ENCODE measurements at regions not wholly inside any gene's neighbourhood (a gene's known extent, or its start where the extent isn't known, plus 50 kb on each side); places are given as distances from the start of the nearest gene placed in this dataset.
A peak's percentile ranks its signal among the peaks of the same experiment; 100 is the strongest.
"Not testable (repeated sequence)": the region's sequence is repeated elsewhere in the genome, so short reads cannot be mapped to it uniquely, and the experiment has no call there.

GRCh38 chr1:851398-851797, 72.3 kb upstream of the SAMD11 start:
- peak; percentile 75 for ATAC-seq (ENCODE audit: low read depth)
- H3K18ac ChIP-seq (ENCODE audit: low read depth, low read length); H2BK20ac ChIP-seq (ENCODE audit: low read depth, low read length); POLR2A ChIA-PET (ENCODE audit: unreplicated experiment); H2AK9ac ChIP-seq (replicated peaks; ENCODE audit: low read depth, low read length, poor library complexity); H3K4me3 ChIP-seq (ENCODE audit: insufficient read depth, low read depth, low read length); in situ Hi-C loops (cut with MboI; ENCODE audit: low sequenced_read_pairs); H2BK15ac ChIP-seq (ENCODE audit: low read depth, low read length); H2BK120ac ChIP-seq (ENCODE audit: low read depth, low read length); BruUV-seq (replicated peaks); H4K20me1 ChIP-seq (ENCODE audit: insufficient read depth, low read length); H4K8ac ChIP-seq (ENCODE audit: low read depth in 2 of 2, low read length in 2 of 2); intact Hi-C loops (cut with micrococcal nuclease); H4K91ac ChIP-seq (ENCODE audit: insufficient read depth, low read depth, low read length); H3K27ac ChIP-seq (ENCODE audit: insufficient read depth, low read length); H2AFZ ChIP-seq (replicated peaks; ENCODE audit: low read length, poor library complexity); dilution Hi-C loops (cut with HindIII; ENCODE audit: low sequenced_read_pairs, unreplicated experiment); H3K36me3 ChIP-seq (ENCODE audit: control insufficient read depth, insufficient read depth, low read length); H3K23ac ChIP-seq (ENCODE audit: low read depth, low read length); H3K9me3 ChIP-seq (ENCODE audit: control insufficient read depth, insufficient read depth, low read length); H3K4me1 ChIP-seq (ENCODE audit: control insufficient read depth, insufficient read depth, low read length); H2AK5ac ChIP-seq (ENCODE audit: low read depth, low read length); H3K56ac ChIP-seq (ENCODE audit: extremely low read depth, insufficient read depth, low read length); H3K9ac ChIP-seq (ENCODE audit: low read depth, low read length); H3K14ac ChIP-seq (replicated peaks; ENCODE audit: low read depth, low read length); H3K4ac ChIP-seq (ENCODE audit: low read depth, low read length); CTCF ChIA-PET; H2BK5ac ChIP-seq (ENCODE audit: low read depth, low read length, poor library complexity, severe bottlenecking); H4K5ac ChIP-seq (ENCODE audit: low read depth, low read length); H3K79me1 ChIP-seq (ENCODE audit: low read depth in 1 of 2, low read length in 2 of 2); H3K27me3 ChIP-seq (ENCODE audit: control insufficient read depth, insufficient read depth, low read length): not testable (repeated sequence)
- H3K4me2 ChIP-seq (ENCODE audit: low read depth, low read length) = 0 out of 2 replicates have a peak overlapping the region, but pooled peaks have one; percentile 20
- TF ChIP-seq CEBPB (IDR thresholded peaks at IDR 0.05; ENCODE audit: low read depth, low read length) = peak; percentile 82
- no CpG with 5 or more reads among the region's 17 CpGs for WGBS, 2 experiments (ENCODE audit: extremely low coverage in 2 of 2, insufficient read length in 1 of 2)
- 0 out of 2 replicates have a peak, but pooled peaks cover 11% of the 10 kb centered on the region for H3K9me1 ChIP-seq (ENCODE audit: insufficient read depth, low read length)
- DNase-seq = peak; percentile 79

GRCh38 chr1:851841-852240, 71.9 kb upstream of the SAMD11 start:
- in situ Hi-C loops (cut with MboI; ENCODE audit: low sequenced_read_pairs); BruUV-seq (replicated peaks): not testable (repeated sequence)

More at GRCh38 chr1:851841-852240, 71.9 kb upstream of the SAMD11 start:
- H3K4me2 ChIP-seq (ENCODE audit: low read depth, low read length); H3K9me3 ChIP-seq (ENCODE audit: control insufficient read depth, insufficient read depth, low read length); H3K36me3 ChIP-seq (ENCODE audit: control insufficient read depth, insufficient read depth, low read length); H4K20me1 ChIP-seq (ENCODE audit: insufficient read depth, low read length); H2AFZ ChIP-seq (replicated peaks; ENCODE audit: low read length, poor library complexity); H2AK9ac ChIP-seq (replicated peaks; ENCODE audit: low read depth, low read length, poor library complexity); H4K5ac ChIP-seq (ENCODE audit: low read depth, low read length); DNase-seq; CTCF ChIA-PET; H3K9ac ChIP-seq (ENCODE audit: low read depth, low read length); H3K4ac ChIP-seq (ENCODE audit: low read depth, low read length); H3K18ac ChIP-seq (ENCODE audit: low read depth, low read length); intact Hi-C loops (cut with micrococcal nuclease); H3K79me1 ChIP-seq (ENCODE audit: low read depth in 1 of 2, low read length in 2 of 2); ATAC-seq (ENCODE audit: low read depth); H3K23ac ChIP-seq (ENCODE audit: low read depth, low read length); H3K4me1 ChIP-seq (ENCODE audit: control insufficient read depth, insufficient read depth, low read length); H2BK20ac ChIP-seq (ENCODE audit: low read depth, low read length); dilution Hi-C loops (cut with HindIII; ENCODE audit: low sequenced_read_pairs, unreplicated experiment); H3K56ac ChIP-seq (ENCODE audit: extremely low read depth, insufficient read depth, low read length); H3K27me3 ChIP-seq (ENCODE audit: control insufficient read depth, insufficient read depth, low read length); H3K4me3 ChIP-seq (ENCODE audit: insufficient read depth, low read depth, low read length); POLR2A ChIA-PET (ENCODE audit: unreplicated experiment); H3K27ac ChIP-seq (ENCODE audit: insufficient read depth, low read length): not testable (repeated sequence)
- H4K91ac ChIP-seq (ENCODE audit: insufficient read depth, low read depth, low read length) = 0 out of 2 replicates have a peak overlapping the region, but pooled peaks have one; percentile 68
- peak overlapping the region; percentile 70; the same call in 1 of the 3 replicates for H2BK15ac ChIP-seq (ENCODE audit: low read depth, low read length)
- 66% methylated on average over 3 of the region's 9 CpGs; no CpG with 5 or more reads in 1 of the 2 experiments for WGBS, 2 experiments (ENCODE audit: extremely low coverage in 2 of 2, insufficient read length in 1 of 2)
- peak overlapping the region; percentile 30 for H2BK5ac ChIP-seq (ENCODE audit: low read depth, low read length, poor library complexity, severe bottlenecking)
- H3K14ac ChIP-seq (replicated peaks; ENCODE audit: low read depth, low read length) = peak overlapping the region; percentile 15; the same call in 1 of the 2 replicates
- peak overlapping the region; percentile 50; the same call in 1 of the 2 replicates for H2AK5ac ChIP-seq (ENCODE audit: low read depth, low read length)
- 0 out of 4 replicates have a peak overlapping the region, but pooled peaks of 1 of the 2 experiments have one; percentile 35 for H4K8ac ChIP-seq (ENCODE audit: low read depth in 2 of 2, low read length in 2 of 2)
- 0 out of 2 replicates have a peak, but pooled peaks cover 11% of the 10 kb centered on the region for H3K9me1 ChIP-seq (ENCODE audit: insufficient read depth, low read length)
- peak overlapping the region; percentile 52 for H2BK120ac ChIP-seq (ENCODE audit: low read depth, low read length)
